ENCODE measurements at regions not wholly inside any gene's neighbourhood (a gene's known extent, or its start where the extent isn't known, plus 50 kb on each side); places are given as distances from the start of the nearest gene placed in this dataset.

- no peak for TF ChIP-seq CTCF (conservative IDR thresholded peaks at IDR 0.05)
- no peak for TF ChIP-seq ZFX (IDR thresholded peaks at IDR 0.05)
- no peak overlapping the region for H3K27ac ChIP-seq
Observed at GRCh38 chr2:22947741-22948140, 437.2 kb upstream of the KLHL29 start.

DNA sequence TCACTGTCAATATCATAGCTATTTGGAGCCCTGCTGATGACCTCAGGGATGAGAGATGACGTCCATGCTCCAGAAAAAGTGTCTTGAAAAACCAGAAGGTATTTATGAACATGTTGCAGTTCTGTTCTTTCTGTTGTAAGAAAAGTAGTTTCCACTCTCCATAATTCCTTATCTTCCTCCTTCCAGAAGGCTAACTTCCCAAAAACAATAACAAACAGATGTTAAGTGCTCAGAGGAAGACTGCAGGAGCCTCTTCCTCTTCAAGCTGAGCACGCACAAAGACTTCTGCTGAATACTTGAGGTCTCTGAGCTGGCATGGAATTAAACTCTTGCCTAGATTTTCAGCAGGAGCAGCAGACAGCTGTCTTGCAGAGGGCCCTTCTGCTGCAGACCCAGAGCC is 434.5 kb upstream of the KLHL29 start:
- no peak overlapping the region for H3K27ac ChIP-seq
- TF ChIP-seq ZFX (IDR thresholded peaks at IDR 0.05), result no peak
- no peak for TF ChIP-seq CTCF (conservative IDR thresholded peaks at IDR 0.05)

GRCh38 chr2:22952656-22953225 is 432.2 kb upstream of the KLHL29 start:
- TF ChIP-seq CTCF (conservative IDR thresholded peaks at IDR 0.05) (no peak), ZFX (IDR thresholded peaks at IDR 0.05) (no peak)
- H3K27ac ChIP-seq, result no peak overlapping the region

DNA sequence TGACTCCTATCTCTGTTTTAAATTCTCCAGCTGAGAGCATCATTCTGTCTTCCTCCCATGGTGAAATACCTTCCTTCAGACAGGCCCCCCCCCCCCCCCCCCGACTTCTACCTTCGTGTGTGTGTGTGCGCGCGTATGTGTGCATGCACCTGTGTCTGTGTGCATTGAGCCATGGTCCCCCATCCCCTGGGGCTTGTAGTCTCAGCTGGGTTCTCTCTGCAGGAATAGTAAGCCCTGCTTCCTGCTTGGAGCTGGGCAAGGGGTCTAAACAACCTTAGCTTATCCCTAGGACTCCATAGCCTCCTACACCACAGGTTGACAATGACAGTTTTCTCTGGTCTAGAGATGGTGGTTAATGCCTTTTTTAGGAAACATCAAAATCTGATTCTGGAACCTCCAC is 427.5 kb upstream of the KLHL29 start:
- no peak overlapping the region for H3K27ac ChIP-seq

DNA sequence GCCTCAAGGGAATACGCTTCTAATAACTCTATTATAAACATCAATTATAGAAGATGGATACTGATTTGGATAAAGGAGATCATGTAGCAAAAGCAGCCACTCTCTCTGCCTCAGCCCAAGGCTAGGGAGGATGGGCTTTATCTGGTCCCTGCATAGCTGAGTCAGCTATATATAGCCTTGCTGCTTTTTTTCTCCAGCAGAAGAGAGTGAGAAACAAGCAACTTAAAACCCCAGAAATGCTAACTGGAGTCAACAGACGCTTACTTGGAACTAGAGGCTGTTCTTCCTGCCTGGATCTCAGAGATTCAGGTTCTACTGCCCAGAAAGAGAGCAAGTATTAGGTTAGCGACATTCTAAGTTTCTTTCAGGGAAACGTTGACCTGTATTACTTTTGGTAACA is 426.7 kb upstream of the KLHL29 start:
- TF ChIP-seq ZFX (IDR thresholded peaks at IDR 0.05) (no peak), CTCF (conservative IDR thresholded peaks at IDR 0.05) (no peak)
- no peak overlapping the region for H3K27ac ChIP-seq

More for the DNA sequence above, 427.5 kb upstream of the KLHL29 start:
- TF ChIP-seq CTCF (conservative IDR thresholded peaks at IDR 0.05) (no peak), ZFX (IDR thresholded peaks at IDR 0.05) (no peak)

GRCh38 chr2:22967756-22968155 is 417.2 kb upstream of the KLHL29 start:
- TF ChIP-seq ZFX (IDR thresholded peaks at IDR 0.05), result no peak
- TF ChIP-seq CTCF (conservative IDR thresholded peaks at IDR 0.05), result no peak
- no peak overlapping the region for H3K27ac ChIP-seq

DNA sequence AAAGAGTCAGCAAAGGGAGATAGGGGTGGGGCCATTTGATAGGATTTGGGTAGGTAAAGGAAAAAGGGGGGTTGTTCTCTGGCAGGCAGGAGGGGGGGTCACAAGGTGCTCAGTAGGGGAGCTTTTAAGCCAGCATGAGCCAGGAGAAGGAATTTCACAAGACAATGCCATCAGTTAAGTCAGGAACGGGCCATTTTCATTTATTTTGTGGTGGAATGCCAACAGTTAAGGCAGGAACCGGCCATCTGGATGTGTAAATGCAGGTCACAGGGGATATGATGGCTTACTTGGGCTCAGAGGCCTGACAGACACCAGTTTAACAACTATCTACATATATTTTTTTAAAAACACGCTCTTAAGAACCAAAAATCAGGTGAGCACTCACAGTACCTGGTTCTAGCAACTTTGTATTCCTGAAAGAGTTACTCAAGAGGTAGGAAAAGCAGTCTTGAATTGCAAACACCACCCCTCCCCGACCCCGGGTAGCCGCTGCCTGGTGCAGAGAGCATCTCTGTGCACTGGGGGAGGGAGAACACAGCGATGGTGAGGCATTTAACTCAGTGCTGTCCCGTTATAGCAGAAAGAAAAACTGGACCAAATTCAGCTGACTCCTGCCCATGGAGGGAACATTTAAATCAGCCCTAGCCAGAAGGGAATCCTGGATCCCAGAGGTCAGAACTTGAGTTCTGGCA is 414.5 kb upstream of the KLHL29 start:
- no peak overlapping the region for H3K27ac ChIP-seq
- TF ChIP-seq ZFX (IDR thresholded peaks at IDR 0.05), result no peak
- no peak for TF ChIP-seq CTCF (conservative IDR thresholded peaks at IDR 0.05)

All from C4-2B (cell line).